PFSK-1 (cell line): ENCODE measurements at regions not wholly inside any gene's neighbourhood (a gene's known extent, or its start where the extent isn't known, plus 50 kb on each side); places are given as distances from the start of the nearest gene placed in this dataset.

Experiments used
- FOXP2 ChIP-seq: optimal IDR thresholded peaks from 2 replicates; pipeline ENCODE3; 2011; ENCODE audit warnings: borderline replicate concordance, control low read depth, inconsistent platforms; ENCODE audit not compliant: insufficient read depth; ENCODE audit errors: extremely low read length, extremely low read depth
- POLR2AphosphoS5 ChIP-seq: IDR thresholded peaks from 2 replicates; pipeline ENCODE4 v1.6.1; 2012; ENCODE audit warnings: low read depth, mild to moderate bottlenecking, control low read depth, low read length, moderate library complexity
- REST ChIP-seq, 2 experiments: IDR thresholded peaks; 2 replicates each; pipeline versions ENCODE4 v1.6.1 to v1.8.0; 2011 to 2012; ENCODE audit warnings: low read depth in 2 of 2, low read length in 2 of 2, control low read depth in 1 of 2, inconsistent platforms in 1 of 2, mild to moderate bottlenecking in 1 of 2, moderate library complexity in 1 of 2; ENCODE audit not compliant: insufficient read depth in 1 of 2
- SIN3A ChIP-seq: IDR thresholded peaks from 2 replicates; pipeline ENCODE4 v1.6.1; 2012; ENCODE audit warnings: mild to moderate bottlenecking, low read length, moderate library complexity, borderline replicate concordance; ENCODE audit not compliant: insufficient read depth
- TAF1 ChIP-seq: IDR thresholded peaks from 2 replicates; pipeline ENCODE4 v1.6.1; 2012; ENCODE audit warnings: low read length, control low read depth, borderline replicate concordance; ENCODE audit not compliant: insufficient read depth

GRCh38 chr19:28425046-28425931, 787.7 kb downstream of the UQCRFS1 start:
- TF ChIP-seq POLR2AphosphoS5 (no peak), SIN3A (no peak), REST (IDR thresholded peaks at IDR 0.05; ENCODE audit: insufficient read depth in 1 of 2, low read depth in 2 of 2, low read length in 2 of 2) (no peak), FOXP2 (no peak), TAF1 (no peak)

- no peak for TF ChIP-seq TAF1
- no peak for TF ChIP-seq FOXP2
- no peak for TF ChIP-seq POLR2AphosphoS5
- TF ChIP-seq REST (IDR thresholded peaks at IDR 0.05; ENCODE audit: insufficient read depth in 1 of 2, low read depth in 2 of 2, low read length in 2 of 2), result no peak
- no peak for TF ChIP-seq SIN3A
Observed at GRCh38 chr19:28424662-28425045, 788.3 kb downstream of the UQCRFS1 start.

GRCh38 chr19:28424077-28424476, 788.9 kb downstream of the UQCRFS1 start:
- TF ChIP-seq SIN3A (no peak), REST (IDR thresholded peaks at IDR 0.05; ENCODE audit: insufficient read depth in 1 of 2, low read depth in 2 of 2, low read length in 2 of 2) (no peak), FOXP2 (no peak), TAF1 (no peak), POLR2AphosphoS5 (no peak)

- TF ChIP-seq POLR2AphosphoS5 (no peak), SIN3A (no peak)
Observed at GRCh38 chr19:28422791-28423650, 789.9 kb downstream of the UQCRFS1 start.

GRCh38 chr19:28422046-28422445, 790.9 kb downstream of the UQCRFS1 start:
- TF ChIP-seq FOXP2 (no peak), TAF1 (no peak), REST (IDR thresholded peaks at IDR 0.05; ENCODE audit: insufficient read depth in 1 of 2, low read depth in 2 of 2, low read length in 2 of 2) (no peak), POLR2AphosphoS5 (no peak)
